NCI-H345 treated with DMSO at 0.1 percent for 48 hours (cell line): ENCODE measurements at regions not wholly inside any gene's neighbourhood (a gene's known extent, or its start where the extent isn't known, plus 50 kb on each side); places are given as distances from the start of the nearest gene placed in this dataset.
"Not testable (repeated sequence)": the region's sequence is repeated elsewhere in the genome, so short reads cannot be mapped to it uniquely, and the experiment has no call there.

Experiments used
- DNase-seq: peaks from one replicate; lab custom pipeline; 2025; ENCODE audit not compliant: unreplicated experiment; lab: John Stamatoyannopoulos, UW

DNA sequence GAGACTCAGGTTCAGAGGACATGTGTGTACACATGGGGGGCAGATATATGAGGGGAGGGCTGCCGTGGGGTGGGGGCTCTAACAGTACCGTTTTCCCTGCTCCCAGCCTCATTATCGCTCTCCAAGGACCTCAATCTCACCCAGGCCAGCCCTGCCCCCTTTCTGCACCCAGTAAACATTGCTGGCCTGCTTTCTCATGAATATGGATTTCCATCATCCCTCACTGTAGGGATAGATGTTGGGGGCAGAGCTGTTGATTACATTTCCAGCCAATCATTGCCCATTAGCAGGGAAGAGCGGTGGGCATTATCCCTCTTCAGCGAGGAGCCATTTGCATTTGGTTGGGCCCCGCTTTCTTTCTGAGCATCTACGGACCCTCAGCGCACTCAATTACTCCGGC, 273.8 kb downstream of the RPS6KC1 start:
- no peak for DNase-seq

DNA sequence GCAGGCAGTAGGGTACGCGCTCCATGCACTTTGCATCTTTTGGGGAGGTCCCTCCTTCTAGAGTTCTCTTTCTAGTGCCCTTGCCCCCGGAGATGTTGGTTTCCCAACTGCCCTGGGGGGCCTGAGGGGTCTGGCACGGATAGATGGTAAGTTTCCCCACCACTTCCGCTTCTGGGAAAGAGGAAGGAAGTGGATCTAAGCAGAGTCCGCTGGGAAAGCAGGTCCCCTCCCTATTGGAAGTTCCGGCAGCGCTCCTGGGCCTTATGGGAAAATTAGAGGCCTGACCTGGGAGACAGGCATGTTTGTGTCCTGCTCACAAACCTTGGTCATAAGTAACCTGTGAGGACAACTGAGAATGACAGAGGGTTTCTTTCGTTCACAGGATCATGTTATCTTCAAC, 274.4 kb downstream of the RPS6KC1 start:
- DNase-seq = no peak

DNA sequence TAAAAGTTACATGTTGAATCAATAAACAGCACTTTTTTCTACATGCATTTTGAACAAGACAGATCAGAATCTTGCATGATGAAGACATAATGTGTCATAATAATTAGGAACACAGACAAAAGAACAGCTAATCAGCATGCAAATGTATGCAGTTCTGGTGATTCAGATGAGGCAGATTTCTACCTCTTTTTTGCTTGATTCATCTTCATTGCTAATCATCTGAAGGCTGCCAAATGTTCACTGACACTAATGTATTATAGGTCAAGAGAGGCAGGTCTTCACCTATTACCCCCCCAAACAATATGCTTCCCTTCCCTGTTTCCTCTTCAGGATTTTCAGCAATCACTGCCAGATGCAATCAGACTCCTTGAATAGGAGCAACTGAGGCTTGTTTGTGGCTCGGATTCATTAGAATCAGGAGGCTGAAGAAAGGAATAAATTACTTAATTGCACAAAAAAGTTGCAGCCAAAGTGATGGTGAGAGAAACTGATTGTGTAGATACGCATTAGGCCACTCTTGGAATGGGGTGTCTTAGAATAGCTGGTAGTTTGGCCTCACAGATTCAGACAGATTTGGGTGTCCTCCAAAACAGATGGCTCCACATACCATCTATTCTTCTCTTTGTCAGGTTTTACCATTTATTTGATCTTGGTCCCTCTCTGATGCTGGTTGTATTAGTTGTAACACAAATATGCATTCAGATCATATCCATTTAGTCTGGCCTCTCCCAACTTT, 275.4 kb downstream of the RPS6KC1 start:
- no peak for DNase-seq

GRCh38 chr1:213327017-213327667, 276.1 kb downstream of the RPS6KC1 start:
- DNase-seq = no peak

DNA sequence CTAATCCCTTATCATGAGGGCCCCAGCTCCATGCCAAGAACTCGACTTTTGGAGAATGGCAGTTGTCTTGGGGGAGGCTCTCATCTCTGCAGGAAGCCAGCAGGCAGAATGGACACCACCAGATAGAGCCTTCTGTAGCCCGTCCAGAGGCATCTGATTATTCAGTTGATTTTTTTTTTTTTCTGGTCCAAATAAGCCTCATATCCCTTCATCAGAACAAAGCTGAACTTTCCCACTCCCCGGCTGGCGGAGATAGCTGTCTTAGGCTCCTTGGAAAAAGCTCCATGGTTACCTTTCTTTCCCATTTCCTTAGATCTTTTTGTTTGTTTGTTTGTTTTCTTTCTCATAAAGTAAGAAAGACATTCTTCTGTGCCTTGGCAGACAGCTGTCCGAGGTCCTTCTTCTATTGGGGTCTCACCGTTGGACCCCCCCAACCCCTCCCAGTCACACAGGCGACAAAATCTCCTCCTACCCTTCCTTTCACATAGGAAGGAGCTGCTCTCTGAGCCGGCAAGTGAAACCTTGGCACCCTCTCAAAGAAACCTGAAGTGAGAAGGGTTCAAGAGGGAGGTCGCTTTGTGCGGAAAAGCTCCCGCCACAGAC, 278.5 kb downstream of the RPS6KC1 start:
- no peak for DNase-seq

GRCh38 chr1:213330281-213330680, 279.2 kb downstream of the RPS6KC1 start:
- DNase-seq = no peak

DNA sequence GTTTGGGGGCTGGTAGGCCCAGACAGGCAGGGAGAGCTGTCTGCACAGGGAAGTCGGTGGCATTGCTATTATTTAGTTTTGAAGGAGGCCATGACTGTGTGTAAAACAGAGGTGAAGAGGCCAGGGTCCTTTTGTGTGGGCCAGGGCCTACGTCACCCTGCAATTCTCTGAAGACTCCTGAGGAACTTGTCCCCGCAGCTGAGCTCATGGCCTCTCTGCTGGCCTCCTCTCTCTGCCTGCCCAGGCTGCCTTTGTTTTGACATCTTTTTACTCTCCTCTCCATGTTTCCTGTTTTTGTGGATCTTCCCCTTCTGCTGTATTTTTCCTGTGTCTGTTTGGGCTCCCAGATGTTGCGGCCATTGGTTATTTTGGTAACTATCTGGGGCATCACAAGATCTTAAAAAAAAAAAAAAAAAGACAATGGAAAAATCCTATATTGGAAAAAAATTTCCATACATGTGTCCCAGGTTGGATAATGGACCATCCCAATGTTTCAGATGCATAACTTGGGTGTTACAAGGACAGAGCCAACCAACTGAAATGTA, 280.7 kb downstream of the RPS6KC1 start:
- no peak for DNase-seq

GRCh38 chr1:213332491-213332890, 281.4 kb downstream of the RPS6KC1 start:
- DNase-seq = no peak

DNA sequence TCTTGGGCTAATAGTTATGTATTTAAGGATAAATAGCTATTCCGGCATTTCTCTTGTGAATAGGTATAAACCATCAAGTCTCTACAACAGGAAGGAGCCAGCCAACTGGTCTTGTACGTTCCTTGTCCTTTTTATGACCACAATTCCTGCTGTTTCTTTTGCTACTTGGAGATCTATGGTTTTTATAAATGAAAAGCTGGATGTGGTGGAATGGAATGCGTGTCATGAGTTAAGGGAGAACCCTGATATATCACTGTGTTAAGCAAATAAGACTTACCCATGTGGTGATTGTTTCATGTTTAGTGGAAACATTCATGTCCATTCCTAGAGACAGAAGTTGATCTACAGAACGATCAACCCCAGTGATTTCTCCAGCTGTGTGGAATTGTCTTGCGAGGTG, 282.1 kb downstream of the RPS6KC1 start:
- DNase-seq = no peak

- no peak for DNase-seq
These were observed 284.0 kb downstream of the RPS6KC1 start for GRCh38 chr1:213335084-213335483.

DNA sequence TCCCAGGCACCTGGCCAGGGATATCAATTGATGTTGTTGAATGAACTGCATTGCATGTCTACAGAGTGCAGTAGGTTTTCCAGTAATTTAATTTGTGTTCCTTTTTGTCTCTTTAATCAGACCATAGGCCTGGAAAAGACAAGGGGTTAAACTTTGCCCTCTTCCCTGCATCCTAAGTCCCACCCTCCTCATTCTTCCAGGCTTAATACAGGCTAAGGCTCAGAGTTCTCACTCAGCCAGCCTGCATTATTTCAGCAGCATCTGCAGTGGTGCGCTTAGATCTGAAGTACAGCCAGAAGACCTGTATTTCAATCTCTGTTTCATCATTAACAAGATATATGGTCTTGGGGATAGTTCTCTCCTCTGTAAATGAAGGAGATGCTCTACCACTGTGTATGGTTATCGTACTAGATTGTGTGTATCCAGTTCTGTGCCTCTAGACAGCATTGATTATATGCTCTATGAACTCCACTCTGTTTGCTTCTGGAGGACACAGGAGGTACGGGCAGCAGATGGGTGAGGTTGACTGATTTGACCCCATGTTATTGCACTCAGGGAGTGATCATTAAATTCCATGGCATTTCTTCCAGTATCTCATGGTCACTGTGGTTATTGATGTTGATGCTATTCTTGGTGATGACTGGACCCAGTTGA, 286.1 kb downstream of the RPS6KC1 start:
- no peak for DNase-seq

- no peak for DNase-seq
These were observed 289.6 kb downstream of the RPS6KC1 start for GRCh38 chr1:213340593-213340992.

DNA sequence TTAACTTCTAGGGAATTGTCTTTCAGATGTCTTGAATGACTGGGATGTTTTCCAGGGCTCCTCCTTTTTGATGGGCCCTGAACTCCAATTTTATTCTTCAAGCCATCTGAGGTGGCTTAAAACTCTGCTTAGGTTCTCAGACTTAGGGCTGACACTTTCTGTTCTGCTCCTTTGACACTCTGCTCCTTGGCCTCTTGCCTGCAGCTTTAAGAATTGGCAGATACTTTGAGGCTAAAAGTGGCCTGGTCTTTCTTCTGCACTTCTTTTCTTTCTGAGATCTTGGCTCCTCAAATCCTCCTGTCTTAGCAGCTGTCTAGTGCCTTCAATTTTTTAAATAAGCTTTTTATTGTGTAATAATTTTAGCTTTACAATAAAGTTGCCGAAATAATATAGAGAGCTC, 294.6 kb downstream of the RPS6KC1 start:
- DNase-seq = no peak

- no peak for DNase-seq
These were observed 306.4 kb downstream of the RPS6KC1 start for GRCh38 chr1:213357403-213357802.

DNA sequence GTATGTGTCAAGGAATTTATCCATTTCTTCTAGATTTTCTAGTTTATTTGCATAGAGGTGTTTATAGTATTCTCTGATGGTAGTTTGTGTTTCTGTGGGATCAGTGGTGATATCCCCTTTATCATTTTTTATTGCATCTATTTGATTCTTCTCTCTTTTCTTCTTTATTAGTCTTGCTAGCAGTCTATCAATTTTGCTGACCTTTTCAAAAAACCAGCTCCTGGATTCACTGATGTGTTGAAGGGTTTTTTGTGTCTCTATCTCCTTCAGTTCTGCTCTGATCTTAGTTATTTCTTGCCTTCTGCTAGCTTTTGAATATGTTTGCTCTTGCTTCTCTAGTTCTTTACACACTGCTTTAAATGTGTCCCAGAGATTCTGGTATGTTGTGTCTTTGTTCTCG, 307.3 kb downstream of the RPS6KC1 start:
- DNase-seq = not testable (repeated sequence)

GRCh38 chr1:213362598-213362997, 311.6 kb downstream of the RPS6KC1 start:
- DNase-seq = no peak

DNA sequence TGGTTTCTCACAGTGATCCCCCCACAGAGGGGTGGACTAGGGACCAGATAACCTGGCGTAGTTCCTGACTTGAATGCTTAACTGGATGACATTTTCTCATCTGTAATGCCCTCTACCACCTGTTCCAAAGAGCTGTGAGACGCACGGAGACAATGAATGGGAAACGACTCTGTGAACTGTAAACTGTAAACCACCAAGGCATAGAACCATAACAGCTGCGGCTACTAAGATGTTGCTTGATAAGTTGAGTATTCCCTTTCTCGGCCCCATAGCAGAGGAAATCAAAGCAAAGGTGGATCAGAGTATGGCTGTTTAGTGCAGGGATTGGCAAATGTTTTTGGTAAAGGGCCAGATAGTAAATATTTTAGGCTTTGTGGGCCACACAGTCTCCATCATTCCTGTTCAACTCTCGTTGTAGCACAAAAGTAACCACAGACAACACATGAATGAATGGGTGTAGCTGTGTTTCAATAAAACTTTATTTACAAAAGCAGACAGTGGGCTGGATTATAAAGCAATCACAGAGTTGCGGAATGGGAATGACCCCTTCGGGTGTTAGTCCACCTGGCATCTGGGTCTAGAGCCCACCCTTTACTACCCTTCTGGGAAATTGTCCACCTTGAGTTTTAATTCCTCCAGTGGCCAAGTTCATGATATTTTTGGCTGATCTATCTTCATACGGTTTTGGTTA, 315.2 kb downstream of the RPS6KC1 start:
- no peak for DNase-seq

DNA sequence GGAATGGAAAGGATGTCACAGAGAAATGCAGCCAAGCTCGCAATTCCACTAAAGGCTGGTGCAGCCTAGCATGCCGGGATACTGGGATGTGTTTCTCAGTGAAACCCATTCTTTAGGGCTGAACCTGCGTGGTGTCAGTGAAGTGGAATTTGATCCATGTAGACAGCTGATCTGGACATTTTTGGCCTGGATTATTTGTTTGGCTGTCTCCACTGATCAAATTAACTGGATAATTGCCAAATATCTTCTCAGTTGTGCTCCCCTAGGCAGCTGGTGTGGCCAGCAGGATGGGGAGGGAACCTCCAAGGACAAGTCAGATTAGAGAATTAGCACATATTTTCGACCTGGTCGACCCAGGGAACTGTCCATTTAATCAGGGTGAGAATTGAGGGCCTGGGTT, 318.4 kb downstream of the RPS6KC1 start:
- DNase-seq = no peak

- no peak for DNase-seq
These were observed 319.5 kb downstream of the RPS6KC1 start for GRCh38 chr1:213370523-213370922.

GRCh38 chr1:213371525-213371846, 320.4 kb downstream of the RPS6KC1 start:
- no peak for DNase-seq
